ENCODE measurements at regions not wholly inside any gene's neighbourhood (a gene's known extent, or its start where the extent isn't known, plus 50 kb on each side); places are given as distances from the start of the nearest gene placed in this dataset.

DNA sequence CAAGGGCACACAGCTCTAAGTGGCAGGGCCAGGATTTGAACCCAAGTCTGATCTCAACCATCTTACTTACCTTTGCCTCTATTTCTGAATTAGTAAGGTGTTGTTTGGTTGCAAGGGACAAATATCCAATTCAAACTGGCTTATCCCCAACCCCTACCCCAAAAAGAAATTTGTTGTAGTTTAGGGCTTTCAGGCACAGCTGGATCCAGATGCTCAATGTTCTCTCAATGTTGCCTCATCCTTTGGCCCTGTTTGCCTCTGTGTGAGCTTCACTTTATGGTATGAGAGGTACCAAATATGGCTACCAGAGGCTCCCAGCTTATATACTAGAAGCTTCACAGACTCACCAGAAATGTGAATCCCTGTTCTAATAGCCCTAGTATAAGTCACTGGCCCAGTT is 499.9 kb downstream of the SHQ1 start:
- H3K27me3 ChIP-seq (ENCODE audit: control insufficient read depth, insufficient read depth, low read length), result no peaks in the 10 kb centered on the region
- peaks cover 11% of the 10 kb centered on the region for H3K4me1 ChIP-seq (ENCODE audit: control insufficient read depth, insufficient read depth, low read length)
- H3K9ac ChIP-seq (ENCODE audit: low read length), result peak overlapping the region; percentile 45
- H3K4me3 ChIP-seq (ENCODE audit: low read length), result no peak overlapping the region
- H3K9me3 ChIP-seq (ENCODE audit: control insufficient read depth, low read length), result no peaks in the 10 kb centered on the region
- no peaks in the 10 kb centered on the region for H3K36me3 ChIP-seq (ENCODE audit: control insufficient read depth, insufficient read depth, low read length)

DNA sequence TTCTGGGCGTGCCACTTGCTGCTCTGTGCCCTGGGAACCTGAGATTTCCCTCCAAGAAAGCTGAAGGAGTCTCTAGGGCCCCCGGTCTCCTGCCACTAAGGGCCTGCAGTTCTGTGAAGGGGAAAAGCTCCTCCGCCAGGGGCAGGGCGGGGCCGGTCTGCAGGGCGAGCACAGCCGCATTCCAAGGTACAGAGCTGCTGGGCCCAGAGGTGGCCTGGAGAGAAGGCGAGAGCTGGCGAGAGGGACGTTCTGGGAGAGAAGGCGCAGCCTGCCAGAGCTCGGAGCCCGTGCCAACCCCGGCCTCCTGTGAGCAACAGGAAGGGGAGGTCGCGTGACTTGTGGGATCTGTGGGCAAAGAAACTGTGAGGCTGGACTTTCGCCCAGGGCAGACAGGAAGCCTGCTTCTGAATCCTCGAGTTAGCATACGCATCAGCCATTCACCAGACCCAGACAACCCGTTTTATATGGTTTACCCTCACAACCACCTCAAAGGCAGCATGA is 500.4 kb downstream of the SHQ1 start:
- no peaks in the 10 kb centered on the region for H3K9me3 ChIP-seq (ENCODE audit: control insufficient read depth, low read length)
- H3K36me3 ChIP-seq (ENCODE audit: control insufficient read depth, insufficient read depth, low read length), result no peaks in the 10 kb centered on the region
- no peaks in the 10 kb centered on the region for H3K27me3 ChIP-seq (ENCODE audit: control insufficient read depth, insufficient read depth, low read length)
- peak overlapping the region; percentile 45 for H3K9ac ChIP-seq (ENCODE audit: low read length)
- H3K4me3 ChIP-seq (ENCODE audit: low read length), result no peak overlapping the region
- H3K4me1 ChIP-seq (ENCODE audit: control insufficient read depth, insufficient read depth, low read length), result peaks cover 11% of the 10 kb centered on the region

DNA sequence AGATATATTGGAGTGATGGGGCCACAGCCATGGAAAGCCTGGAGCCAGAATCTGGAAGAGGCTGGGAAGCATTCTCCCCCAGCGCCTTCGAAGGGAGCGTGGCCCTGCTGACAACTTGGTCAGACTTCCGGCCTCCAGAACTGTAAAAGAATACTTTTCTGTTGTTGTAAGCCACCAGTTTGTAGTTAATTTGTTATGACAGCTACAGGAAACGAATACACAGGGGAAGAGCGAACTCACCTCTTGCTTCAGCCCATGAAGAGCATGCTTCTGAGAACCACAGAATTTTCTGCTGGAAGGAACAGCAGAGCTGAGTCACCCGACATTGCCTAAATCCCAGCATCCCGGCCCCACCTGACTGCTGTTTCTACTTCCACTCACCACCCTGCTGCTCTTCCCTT is 501.7 kb downstream of the SHQ1 start:
- H3K9me3 ChIP-seq (ENCODE audit: control insufficient read depth, low read length), result no peaks in the 10 kb centered on the region
- no peak overlapping the region for H3K9ac ChIP-seq (ENCODE audit: low read length)
- no peaks in the 10 kb centered on the region for H3K36me3 ChIP-seq (ENCODE audit: control insufficient read depth, insufficient read depth, low read length)
- H3K4me1 ChIP-seq (ENCODE audit: control insufficient read depth, insufficient read depth, low read length), result peaks cover 11% of the 10 kb centered on the region
- no peak overlapping the region for H3K4me3 ChIP-seq (ENCODE audit: low read length)
- H3K27me3 ChIP-seq (ENCODE audit: control insufficient read depth, insufficient read depth, low read length), result no peaks in the 10 kb centered on the region

DNA sequence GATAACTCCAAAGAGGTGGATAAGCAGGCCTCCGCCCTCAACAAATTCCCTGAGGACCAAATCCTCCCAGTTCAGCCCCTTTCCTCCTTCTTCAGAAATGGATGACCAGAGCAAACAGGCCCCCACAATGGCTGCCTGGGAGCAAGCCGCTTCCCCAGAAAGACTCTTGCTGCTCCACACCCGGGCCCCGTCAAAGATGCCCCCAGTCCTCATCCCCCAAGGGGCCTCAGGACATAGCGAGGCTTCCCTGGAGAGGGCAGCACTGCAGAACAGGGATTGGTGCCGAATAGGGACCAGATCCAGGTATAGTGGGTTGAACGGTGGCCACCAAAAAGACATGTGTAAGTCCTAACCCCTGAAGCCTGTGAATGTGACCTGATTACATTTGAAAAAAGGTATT is 502.3 kb downstream of the SHQ1 start:
- Histone ChIP-seq H3K27me3 (ENCODE audit: control insufficient read depth, insufficient read depth, low read length) (no peaks in the 10 kb centered on the region), H3K4me3 (ENCODE audit: low read length) (no peak overlapping the region), H3K9me3 (ENCODE audit: control insufficient read depth, low read length) (no peaks in the 10 kb centered on the region), H3K36me3 (ENCODE audit: control insufficient read depth, insufficient read depth, low read length) (no peaks in the 10 kb centered on the region), H3K4me1 (ENCODE audit: control insufficient read depth, insufficient read depth, low read length) (peaks cover 11% of the 10 kb centered on the region), H3K9ac (ENCODE audit: low read length) (no peak overlapping the region)

DNA sequence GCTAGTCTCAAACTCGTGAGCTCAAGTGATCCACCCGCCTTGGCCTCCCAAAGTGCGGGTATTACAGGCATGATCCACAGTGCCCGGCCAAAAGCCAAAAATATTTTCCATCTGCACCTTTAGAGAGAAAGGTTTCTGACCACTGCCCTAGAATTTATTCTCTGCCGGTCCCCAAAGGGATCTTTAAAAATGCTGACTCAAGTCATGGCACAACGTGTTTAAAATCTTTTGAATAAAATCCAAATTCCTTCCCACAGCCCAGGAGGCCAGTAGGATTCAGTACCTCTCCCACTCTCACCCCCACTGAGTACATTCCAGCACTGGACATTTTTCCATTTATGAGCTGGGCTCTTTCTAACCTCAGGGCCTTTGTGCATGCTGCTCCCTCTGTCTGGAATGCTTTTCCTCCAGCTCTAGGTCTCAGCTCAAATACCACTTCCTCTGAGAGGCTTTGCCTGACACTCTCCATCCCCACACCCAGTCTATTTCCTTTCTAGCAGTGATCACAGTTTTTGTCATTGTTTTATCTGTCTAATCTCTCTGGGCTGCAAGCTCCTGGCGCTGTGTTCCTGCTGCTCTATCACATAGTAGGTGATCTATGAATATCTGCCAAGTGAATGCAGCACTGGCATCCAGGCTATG is 502.9 kb downstream of the SHQ1 start:
- no peaks in the 10 kb centered on the region for H3K27me3 ChIP-seq (ENCODE audit: control insufficient read depth, insufficient read depth, low read length)

DNA sequence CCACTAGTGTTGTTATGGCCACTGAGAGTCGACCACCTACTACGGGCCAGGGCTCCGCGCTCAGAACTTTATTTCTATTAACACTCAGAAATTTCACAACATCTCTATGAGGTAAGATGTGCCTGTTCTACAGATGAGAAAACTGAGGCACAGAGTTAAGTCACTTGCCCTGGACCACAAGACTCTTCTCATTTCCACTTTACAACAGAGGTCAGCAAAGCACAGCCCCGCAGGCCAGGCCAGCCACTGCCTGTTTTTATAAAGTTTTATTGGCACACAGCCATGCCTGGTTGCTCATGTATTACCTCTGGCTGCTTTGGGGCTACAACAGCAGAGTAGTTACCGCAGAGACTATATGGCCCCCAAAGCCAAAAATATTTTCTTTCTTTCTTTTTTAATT is 503.6 kb downstream of the SHQ1 start:
- H3K4me3 ChIP-seq (ENCODE audit: low read length), result no peak overlapping the region
- no peak overlapping the region for H3K9ac ChIP-seq (ENCODE audit: low read length)
- H3K9me3 ChIP-seq (ENCODE audit: control insufficient read depth, low read length), result no peaks in the 10 kb centered on the region
- H3K27me3 ChIP-seq (ENCODE audit: control insufficient read depth, insufficient read depth, low read length), result no peaks in the 10 kb centered on the region
- peaks cover 11% of the 10 kb centered on the region for H3K4me1 ChIP-seq (ENCODE audit: control insufficient read depth, insufficient read depth, low read length)
- no peaks in the 10 kb centered on the region for H3K36me3 ChIP-seq (ENCODE audit: control insufficient read depth, insufficient read depth, low read length)

More for the DNA sequence above, 502.9 kb downstream of the SHQ1 start:
- Histone ChIP-seq H3K4me1 (ENCODE audit: control insufficient read depth, insufficient read depth, low read length) (peaks cover 11% of the 10 kb centered on the region), H3K4me3 (ENCODE audit: low read length) (no peak overlapping the region), H3K36me3 (ENCODE audit: control insufficient read depth, insufficient read depth, low read length) (no peaks in the 10 kb centered on the region), H3K9ac (ENCODE audit: low read length) (no peak overlapping the region), H3K9me3 (ENCODE audit: control insufficient read depth, low read length) (no peaks in the 10 kb centered on the region)

DNA sequence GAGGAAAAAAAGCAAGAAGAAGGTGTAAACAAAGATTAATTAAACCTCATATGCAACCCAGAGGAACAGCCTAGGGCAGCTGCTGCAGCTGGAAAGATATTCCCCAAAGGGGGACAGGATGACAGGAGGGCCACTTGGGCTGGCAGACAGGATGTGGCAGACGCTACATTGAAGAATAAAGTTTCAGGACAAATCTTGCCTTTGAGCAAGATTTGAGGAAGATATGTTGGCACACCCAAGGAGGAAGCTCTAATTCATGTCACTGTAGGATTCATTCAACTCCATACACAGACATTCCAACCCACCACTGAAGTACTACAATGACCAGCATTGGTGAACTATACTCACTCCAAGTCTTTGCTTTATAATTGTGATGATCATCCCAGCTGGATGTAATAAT is 504.0 kb downstream of the SHQ1 start:
- Histone ChIP-seq H3K4me3 (ENCODE audit: low read length) (no peak overlapping the region), H3K27me3 (ENCODE audit: control insufficient read depth, insufficient read depth, low read length) (no peaks in the 10 kb centered on the region), H3K4me1 (ENCODE audit: control insufficient read depth, insufficient read depth, low read length) (peaks cover 15% of the 10 kb centered on the region), H3K36me3 (ENCODE audit: control insufficient read depth, insufficient read depth, low read length) (no peaks in the 10 kb centered on the region), H3K9me3 (ENCODE audit: control insufficient read depth, low read length) (no peaks in the 10 kb centered on the region), H3K9ac (ENCODE audit: low read length) (no peak overlapping the region)

DNA sequence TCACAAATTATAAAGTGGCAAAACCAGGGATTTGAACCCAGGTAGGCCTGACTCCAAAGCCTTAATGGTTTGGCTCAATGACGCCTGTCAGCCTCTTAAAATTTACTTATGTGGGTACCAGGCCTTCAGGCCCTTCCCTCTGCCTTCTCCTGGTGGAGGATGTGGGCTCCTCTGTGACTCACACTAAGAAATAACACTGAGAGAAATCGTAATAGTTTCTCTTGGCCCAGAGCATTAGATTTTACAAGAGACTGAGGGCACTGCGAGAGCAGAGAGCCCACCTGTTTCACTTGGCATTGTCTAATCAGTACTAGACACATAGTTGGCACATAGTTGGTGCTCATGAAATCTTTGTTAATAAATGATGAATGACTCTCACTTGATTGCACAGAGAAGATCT is 505.2 kb downstream of the SHQ1 start:
- Histone ChIP-seq H3K4me3 (ENCODE audit: low read length) (no peak overlapping the region), H3K27me3 (ENCODE audit: control insufficient read depth, insufficient read depth, low read length) (no peaks in the 10 kb centered on the region), H3K36me3 (ENCODE audit: control insufficient read depth, insufficient read depth, low read length) (no peaks in the 10 kb centered on the region), H3K9ac (ENCODE audit: low read length) (no peak overlapping the region), H3K9me3 (ENCODE audit: control insufficient read depth, low read length) (no peaks in the 10 kb centered on the region), H3K4me1 (ENCODE audit: control insufficient read depth, insufficient read depth, low read length) (peaks cover 19% of the 10 kb centered on the region)

DNA sequence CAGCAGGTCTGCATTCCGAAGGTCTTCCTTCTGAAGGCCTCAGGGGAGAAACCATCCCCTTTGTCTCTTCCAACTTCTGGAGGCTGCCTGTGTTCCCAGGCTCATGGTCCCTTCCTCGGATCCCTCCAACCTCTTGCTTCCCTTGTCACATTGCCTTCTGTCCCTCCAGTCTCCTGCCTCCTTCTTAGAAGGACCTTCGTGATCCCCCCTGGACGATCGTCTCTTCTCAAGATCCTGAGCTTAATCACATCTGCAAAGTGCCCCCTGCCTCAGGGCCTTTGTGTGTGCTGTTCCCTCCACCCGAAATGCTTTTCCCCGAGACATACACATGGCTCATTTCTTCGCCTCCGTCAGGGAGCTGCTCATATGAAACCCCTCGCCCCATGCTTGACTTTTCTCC is 505.8 kb downstream of the SHQ1 start:
- Histone ChIP-seq H3K4me3 (ENCODE audit: low read length) (no peak overlapping the region), H3K9ac (ENCODE audit: low read length) (no peak overlapping the region), H3K27me3 (ENCODE audit: control insufficient read depth, insufficient read depth, low read length) (no peaks in the 10 kb centered on the region), H3K9me3 (ENCODE audit: control insufficient read depth, low read length) (no peaks in the 10 kb centered on the region), H3K36me3 (ENCODE audit: control insufficient read depth, insufficient read depth, low read length) (no peaks in the 10 kb centered on the region), H3K4me1 (ENCODE audit: control insufficient read depth, insufficient read depth, low read length) (peaks cover 12% of the 10 kb centered on the region)

DNA sequence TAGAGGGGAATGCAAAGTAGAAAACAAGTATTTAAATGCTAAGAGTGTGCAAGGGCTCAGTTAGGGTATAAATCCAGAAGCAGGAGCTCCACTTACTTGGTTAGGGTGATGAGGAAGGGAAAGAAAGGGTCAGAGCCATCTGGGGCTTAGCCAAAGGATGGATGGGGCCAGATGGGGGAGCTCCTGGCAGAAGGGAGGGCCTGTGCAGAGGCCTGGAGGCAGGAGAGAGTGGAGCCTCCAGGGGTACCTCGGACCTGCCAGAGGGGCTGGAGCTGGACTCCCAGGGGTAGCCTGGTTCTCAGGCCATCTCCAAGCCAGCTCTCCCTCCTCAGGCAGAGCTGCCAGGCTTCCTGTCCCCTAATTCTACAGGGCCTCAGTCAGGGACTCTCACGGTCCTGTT is 506.3 kb downstream of the SHQ1 start:
- H3K9me3 ChIP-seq (ENCODE audit: control insufficient read depth, low read length), result no peaks in the 10 kb centered on the region
- H3K9ac ChIP-seq (ENCODE audit: low read length), result no peak overlapping the region
- no peaks in the 10 kb centered on the region for H3K36me3 ChIP-seq (ENCODE audit: control insufficient read depth, insufficient read depth, low read length)
- no peaks in the 10 kb centered on the region for H3K27me3 ChIP-seq (ENCODE audit: control insufficient read depth, insufficient read depth, low read length)
- no peak overlapping the region for H3K4me3 ChIP-seq (ENCODE audit: low read length)
- H3K4me1 ChIP-seq (ENCODE audit: control insufficient read depth, insufficient read depth, low read length), result peaks cover 11% of the 10 kb centered on the region

DNA sequence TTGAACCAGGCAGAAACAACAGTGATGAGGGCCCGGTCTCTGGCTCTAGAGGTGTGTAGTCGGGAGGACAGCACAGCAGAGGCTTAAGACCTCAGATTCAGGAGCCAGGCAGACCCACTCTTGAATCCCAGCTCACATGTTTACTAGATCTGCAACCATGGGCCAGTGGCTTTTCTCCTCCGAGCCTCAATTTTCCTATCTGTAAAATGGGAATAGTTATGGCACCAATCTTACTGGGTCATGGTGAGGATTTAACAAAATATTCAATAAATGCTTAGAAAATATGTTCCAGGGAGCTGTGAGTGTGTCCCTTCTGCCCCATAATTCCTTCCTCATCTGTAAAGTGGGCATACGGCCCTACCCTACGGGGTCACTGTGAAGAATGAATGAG is 506.9 kb downstream of the SHQ1 start:
- H3K4me1 ChIP-seq (ENCODE audit: control insufficient read depth, insufficient read depth, low read length), result peaks cover 11% of the 10 kb centered on the region
- no peak overlapping the region for H3K9ac ChIP-seq (ENCODE audit: low read length)
- H3K36me3 ChIP-seq (ENCODE audit: control insufficient read depth, insufficient read depth, low read length), result no peaks in the 10 kb centered on the region
- no peaks in the 10 kb centered on the region for H3K27me3 ChIP-seq (ENCODE audit: control insufficient read depth, insufficient read depth, low read length)
- H3K9me3 ChIP-seq (ENCODE audit: control insufficient read depth, low read length), result no peaks in the 10 kb centered on the region
- H3K4me3 ChIP-seq (ENCODE audit: low read length), result no peak overlapping the region

DNA sequence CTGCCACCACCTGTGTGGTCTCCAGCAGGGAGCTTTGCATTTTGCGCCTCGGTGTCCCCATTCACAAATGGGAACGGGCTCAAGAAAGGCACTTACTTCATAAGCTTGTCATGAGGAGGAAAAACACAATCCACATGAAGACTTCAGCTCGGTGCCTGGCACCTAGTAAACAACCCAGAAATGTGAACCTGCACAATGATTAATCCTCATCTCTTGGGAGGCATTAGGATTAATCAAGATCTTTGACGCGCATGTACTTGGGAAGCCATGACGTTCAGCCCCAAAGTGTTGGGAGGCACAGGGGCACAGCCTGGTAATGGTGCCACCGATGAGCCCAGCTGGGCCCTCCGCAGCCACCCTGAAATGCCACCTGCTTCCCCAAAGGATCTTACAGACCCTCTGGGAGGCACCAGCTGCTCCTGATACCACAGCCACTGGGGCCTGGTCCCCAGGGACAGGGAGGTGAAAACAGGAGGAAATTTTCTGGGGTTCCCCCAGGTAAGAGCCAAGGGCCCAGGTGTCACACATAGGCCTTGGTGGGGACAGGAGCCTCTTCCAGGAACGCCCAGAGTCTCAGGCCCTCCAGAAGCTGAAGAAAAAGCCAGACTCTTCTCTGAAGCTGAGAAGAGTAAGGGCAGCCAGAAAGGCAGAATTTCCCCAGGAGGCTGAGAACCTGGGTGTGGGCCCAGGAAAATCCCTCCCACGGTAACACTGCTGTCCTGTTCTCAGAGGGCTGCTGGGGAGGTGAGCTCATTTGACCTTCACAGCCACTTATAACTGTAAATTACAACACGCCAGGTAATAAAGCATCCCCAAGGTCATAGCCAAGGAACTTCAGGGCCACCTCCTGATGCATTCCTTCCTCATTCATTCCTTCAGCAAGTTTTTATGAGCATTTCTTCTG is 507.5 kb downstream of the SHQ1 start:
- no peaks in the 10 kb centered on the region for H3K9me3 ChIP-seq (ENCODE audit: control insufficient read depth, low read length)
- no peaks in the 10 kb centered on the region for H3K27me3 ChIP-seq (ENCODE audit: control insufficient read depth, insufficient read depth, low read length)
- no peak overlapping the region for H3K4me3 ChIP-seq (ENCODE audit: low read length)
- H3K36me3 ChIP-seq (ENCODE audit: control insufficient read depth, insufficient read depth, low read length), result no peaks in the 10 kb centered on the region
- peaks cover 11% of the 10 kb centered on the region for H3K4me1 ChIP-seq (ENCODE audit: control insufficient read depth, insufficient read depth, low read length)
- H3K9ac ChIP-seq (ENCODE audit: low read length), result no peak overlapping the region

Measured in mucosa of stomach (tissue), 1 donor.